ENCODE measurements at regions not wholly inside any gene's neighbourhood (a gene's known extent, or its start where the extent isn't known, plus 50 kb on each side); places are given as distances from the start of the nearest gene placed in this dataset.

GRCh38 chrX:13483773-13484172 lies 85.6 kb upstream of the EGFL6 start:
- TF ChIP-seq, protein P1, sequence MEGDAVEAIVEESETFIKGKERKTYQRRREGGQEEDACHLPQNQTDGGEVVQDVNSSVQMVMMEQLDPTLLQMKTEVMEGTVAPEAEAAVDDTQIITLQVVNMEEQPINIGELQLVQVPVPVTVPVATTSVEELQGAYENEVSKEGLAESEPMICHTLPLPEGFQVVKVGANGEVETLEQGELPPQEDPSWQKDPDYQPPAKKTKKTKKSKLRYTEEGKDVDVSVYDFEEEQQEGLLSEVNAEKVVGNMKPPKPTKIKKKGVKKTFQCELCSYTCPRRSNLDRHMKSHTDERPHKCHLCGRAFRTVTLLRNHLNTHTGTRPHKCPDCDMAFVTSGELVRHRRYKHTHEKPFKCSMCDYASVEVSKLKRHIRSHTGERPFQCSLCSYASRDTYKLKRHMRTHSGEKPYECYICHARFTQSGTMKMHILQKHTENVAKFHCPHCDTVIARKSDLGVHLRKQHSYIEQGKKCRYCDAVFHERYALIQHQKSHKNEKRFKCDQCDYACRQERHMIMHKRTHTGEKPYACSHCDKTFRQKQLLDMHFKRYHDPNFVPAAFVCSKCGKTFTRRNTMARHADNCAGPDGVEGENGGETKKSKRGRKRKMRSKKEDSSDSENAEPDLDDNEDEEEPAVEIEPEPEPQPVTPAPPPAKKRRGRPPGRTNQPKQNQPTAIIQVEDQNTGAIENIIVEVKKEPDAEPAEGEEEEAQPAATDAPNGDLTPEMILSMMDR (IDR thresholded peaks at IDR 0.05; ENCODE audit: low read depth, low read length, poor library complexity, severe bottlenecking), result no peak
- no peak for TF ChIP-seq EZH2phosphoT487 (IDR thresholded peaks at IDR 0.05; ENCODE audit: borderline replicate concordance, low read length)
